CD4-positive, alpha-beta T cell treated with Interferon gamma for 1 hour (primary cell): ENCODE measurements at regions not wholly inside any gene's neighbourhood (a gene's known extent, or its start where the extent isn't known, plus 50 kb on each side); places are given as distances from the start of the nearest gene placed in this dataset.

Experiments used
- DNase-seq: peaks from one replicate; pipeline ENCODE4 v3.0.0-alpha.2; 2020

GRCh38 chr22:49620666-49621065 is 207.0 kb downstream of the BRD1 start:
- DNase-seq: no peak

DNA sequence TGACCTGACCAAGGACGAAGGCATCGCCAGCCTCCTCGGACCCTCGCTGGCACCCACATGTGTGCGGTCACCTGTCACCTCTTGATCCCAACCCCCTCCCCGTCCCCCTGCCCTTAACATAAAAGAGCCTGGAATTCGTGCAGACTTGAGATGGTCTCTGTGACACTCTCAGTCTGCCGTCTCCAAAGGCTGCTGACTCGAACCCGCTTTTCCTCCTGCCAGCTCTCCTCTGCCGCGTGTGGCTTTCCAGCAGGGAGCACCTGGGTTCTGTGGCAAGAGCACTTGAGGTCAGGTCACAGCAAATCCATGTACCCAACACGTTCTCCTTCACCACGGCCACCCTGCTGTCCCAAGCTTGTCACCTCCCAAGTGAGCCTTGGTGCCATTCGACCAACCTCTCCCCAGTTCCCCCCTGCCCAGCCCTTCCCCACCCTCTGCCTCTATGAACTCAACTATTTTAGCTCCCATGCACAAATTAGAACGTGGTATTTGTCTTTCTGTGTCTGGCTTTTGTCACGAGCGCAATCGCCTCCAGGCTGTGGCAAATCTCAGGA is 207.6 kb downstream of the BRD1 start:
- DNase-seq: no peak

DNA sequence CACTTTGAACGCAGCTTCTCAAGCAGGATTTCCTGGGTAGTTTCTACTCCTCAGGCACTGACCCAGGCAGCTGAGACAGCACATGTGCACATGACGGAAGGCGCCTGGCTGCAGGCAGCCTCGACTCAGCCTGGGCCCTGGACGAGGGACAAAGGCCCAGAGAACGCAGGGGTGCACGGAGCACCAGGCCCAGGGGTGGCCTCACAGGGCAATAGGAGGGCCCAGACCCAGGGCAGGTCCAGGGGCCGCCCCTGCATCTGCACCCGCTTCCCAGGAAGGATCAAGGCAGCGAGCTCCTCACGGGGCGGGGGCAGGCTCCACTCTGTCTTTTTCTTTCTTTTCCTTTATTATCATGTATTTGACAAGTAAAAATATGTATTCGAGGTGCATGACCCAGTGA is 208.4 kb downstream of the BRD1 start:
- no peak for DNase-seq

DNA sequence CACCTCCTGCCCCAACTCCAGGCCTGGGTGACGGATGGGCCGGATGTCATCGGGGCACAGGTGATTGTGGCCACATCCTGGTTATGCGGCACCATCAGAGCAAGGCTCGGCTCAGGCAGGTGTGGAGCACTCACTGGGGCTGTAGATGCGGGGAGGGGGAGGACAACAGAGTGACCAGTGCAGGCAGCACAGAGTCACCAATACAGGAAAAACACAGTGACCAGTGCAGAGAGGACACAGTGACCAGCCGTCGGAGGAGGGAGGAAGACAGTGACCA is 209.1 kb downstream of the BRD1 start:
- DNase-seq: no peak

GRCh38 chr22:49617866-49618676 is 209.6 kb downstream of the BRD1 start:
- DNase-seq: no peak

- no peak for DNase-seq
These were observed 210.4 kb downstream of the BRD1 start for GRCh38 chr22:49617264-49617663.

GRCh38 chr22:49616356-49617231 is 211.1 kb downstream of the BRD1 start:
- DNase-seq: no peak

- no peak for DNase-seq
These were observed 212.4 kb downstream of the BRD1 start for GRCh38 chr22:49614966-49615965.

DNA sequence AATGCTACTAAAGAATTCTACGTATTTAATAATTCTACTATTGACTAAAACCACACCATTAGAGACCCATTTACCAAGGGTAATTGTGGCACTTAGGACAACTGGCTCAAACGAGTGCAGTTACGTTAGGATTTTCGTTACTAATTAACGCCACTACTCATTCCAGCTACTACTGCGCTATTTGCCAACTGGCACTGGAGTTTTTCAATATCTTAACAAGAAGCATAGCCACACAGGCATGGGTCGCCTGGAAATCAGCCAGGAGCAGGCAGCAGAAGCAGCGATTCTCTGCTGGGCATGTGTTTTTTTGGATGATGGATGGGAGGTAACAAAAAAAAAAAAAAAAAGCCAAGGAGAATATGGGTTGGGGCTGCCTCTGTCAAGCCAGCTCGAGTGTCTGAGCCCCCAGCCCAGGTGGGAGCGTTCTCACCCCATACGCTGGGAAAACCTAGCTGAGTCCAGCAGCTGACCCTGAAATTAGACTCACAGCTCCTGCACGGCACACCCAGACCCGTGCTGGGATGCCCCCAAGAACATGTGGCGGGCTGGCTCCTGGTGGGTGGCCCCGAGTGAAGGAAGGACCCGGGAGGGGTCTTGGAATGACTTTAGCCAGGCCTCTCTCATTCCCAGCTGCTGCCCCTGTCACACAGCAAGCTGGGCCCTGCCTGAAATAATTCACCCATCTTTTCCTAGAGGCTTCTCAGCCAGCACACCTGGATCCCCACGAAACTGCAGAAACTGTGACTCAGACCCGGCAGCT is 214.0 kb downstream of the BRD1 start:
- no peak for DNase-seq

- DNase-seq: no peak
These were observed 214.6 kb downstream of the BRD1 start for GRCh38 chr22:49613108-49613507.

- no peak for DNase-seq
These were observed 218.3 kb downstream of the BRD1 start for GRCh38 chr22:49609207-49609876.

- no peak for DNase-seq
These were observed 219.0 kb downstream of the BRD1 start for GRCh38 chr22:49608660-49609059.

GRCh38 chr22:49608228-49608627 is 219.4 kb downstream of the BRD1 start:
- no peak for DNase-seq

DNA sequence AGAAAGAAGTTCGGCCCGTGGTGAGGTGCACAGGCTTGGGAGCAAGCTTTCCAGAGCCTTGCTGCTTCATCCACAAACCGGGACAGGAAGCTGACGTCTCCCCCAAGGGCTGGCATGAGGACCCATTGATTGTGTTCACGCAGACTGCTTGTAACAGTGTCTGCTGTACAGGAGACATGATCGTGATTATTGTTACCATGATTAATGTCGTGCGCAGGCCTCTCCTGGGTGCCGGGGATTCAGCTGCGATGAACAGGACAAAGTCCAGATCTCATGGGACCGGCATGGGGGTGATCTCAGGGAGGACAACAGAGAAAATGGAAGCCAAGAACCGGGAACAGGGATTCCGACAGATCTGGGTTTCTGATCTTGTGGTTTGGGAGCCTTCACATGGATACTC is 219.9 kb downstream of the BRD1 start:
- no peak for DNase-seq

DNA sequence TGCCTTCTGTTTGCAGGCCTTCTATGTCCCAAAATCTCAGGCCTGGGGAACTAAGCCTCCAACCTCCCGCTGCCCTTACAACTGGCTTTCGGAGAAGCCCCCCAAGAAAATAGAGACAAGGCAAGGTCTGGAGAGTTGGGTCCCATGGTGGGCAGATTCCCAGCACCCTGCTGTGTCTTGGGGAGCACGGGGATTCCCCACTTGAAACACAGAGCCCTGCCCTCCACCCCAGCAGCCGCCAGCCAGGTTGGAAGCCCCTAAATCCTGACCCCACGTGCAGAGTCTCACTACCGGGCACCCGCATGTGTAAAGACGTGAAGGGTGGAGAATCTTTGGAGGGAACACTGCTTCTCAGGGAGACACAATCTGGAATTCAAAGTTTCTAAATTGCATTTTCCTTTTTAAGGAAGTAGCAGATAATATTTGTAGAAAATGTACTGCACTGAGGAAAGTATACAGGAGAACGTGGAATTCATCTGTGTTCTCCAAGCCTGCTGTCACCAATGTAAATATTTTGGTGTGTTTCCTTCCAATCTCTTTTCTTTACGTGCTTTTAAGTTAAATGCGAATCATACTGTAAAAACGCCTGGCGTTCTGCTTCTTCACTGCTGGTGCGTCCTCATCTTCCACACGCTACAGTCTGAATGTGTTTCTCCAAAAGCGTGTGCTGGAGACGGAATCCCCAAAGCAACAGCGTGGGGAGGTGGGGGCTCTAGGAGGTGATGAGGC is 220.9 kb downstream of the BRD1 start:
- no peak for DNase-seq

GRCh38 chr22:49604732-49605302 is 222.9 kb downstream of the BRD1 start:
- no peak for DNase-seq

DNA sequence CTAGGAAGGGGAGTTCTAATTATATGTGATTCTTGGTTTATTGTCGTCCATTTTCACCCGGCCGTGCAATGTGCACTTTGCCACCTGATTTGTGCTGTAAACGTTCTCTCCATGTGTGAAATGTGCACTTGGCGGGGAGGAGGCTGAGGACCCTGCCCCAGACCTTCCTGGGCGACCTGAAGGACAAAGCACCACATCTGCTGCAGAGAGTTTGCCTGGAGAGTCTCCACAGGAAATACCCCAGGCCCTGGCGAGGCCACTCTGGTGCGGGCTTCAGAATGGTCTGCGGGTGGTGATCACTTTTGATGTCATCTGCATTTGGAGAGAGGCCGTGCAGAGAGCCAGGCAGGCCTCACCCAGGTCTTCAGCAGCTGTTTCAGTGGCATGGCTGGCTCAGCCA is 224.7 kb downstream of the BRD1 start:
- DNase-seq: no peak

DNA sequence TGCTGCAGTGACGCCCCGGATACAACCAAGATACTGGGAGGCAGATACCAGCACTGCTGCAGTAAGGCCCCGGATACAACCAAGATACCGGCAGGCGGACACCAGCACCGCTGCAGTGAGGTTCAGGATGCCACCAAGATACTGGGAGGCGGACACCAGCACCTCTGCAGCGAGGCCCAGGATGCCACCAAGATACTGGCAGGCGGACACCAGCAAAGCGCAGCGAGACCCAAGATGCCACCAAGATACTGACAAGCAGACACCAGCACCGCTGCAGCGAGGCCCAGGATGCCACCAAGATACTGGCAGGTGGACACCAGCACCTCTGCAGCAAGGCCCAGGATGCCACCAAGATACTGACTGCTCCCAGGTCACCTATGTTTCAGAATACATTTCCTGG is 225.2 kb downstream of the BRD1 start:
- no peak for DNase-seq

DNA sequence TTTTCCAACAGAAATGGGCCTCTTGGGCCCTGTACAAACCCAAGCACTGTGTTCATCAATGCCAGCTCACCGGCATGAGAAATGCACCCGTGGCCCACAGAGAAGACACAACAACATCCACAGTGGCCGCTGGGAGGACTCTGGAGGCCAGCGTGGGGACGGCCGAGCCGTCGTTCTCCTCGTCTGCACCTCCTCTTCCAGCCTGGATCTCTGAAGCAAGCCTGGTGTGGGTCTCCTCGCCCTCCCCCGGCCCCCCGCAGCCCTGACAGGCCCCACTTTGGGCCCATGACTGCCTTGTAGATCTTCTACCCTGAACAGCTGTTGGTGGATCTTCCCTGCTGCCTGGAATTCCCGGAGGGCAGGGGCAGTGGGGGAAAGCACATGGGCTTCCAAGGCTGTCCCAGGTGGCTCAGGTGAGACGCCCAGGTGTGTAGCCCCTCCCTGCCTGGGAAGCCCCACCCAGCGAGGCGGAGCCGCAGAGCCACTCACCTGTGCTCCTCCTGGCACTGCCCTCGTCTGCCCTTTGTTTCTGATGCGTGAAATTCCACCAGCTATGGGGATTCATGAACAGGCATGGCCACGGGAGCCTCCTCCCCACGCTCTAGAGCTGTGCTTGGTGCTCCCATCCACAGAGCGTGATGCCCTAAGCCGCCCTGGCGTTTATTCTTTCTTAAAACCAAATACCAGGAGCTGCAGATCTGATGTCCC is 225.9 kb downstream of the BRD1 start:
- DNase-seq: no peak
